Psoas muscle (tissue), 7 donors: ENCODE measurements at regions not wholly inside any gene's neighbourhood (a gene's known extent, or its start where the extent isn't known, plus 50 kb on each side); places are given as distances from the start of the nearest gene placed in this dataset.

Source experiments
- ATAC-seq, 4 donors: fragments of 200-7000 bp; cut with Tn5 transposase; one replicate each; pipeline ENCODE4 v1.9.1; 2020; ENCODE audit warnings: moderate library complexity in 3 of 4, mild to moderate bottlenecking in 2 of 4
- DNase-seq, 2 donors: peaks; one replicate each; pipeline ENCODE4 v3.0.0-alpha.2; 2020
- H3K27ac ChIP-seq: fragments of 200-600 bp; one replicate; pipeline ENCODE4 v1.8.0; 2022
- H3K27me3 ChIP-seq, 3 donors: fragments of 200-600 bp in 1 of 3; one replicate each; pipeline versions ENCODE4 v1.6.1 to v1.8.0; 2013 to 2022; ENCODE audit warnings: low read length in 2 of 3, mild to moderate bottlenecking in 2 of 3, moderate library complexity in 1 of 3; ENCODE audit not compliant: insufficient read depth in 3 of 3
- H3K36me3 ChIP-seq, 2 donors: fragments of 200-600 bp in 1 of 2; one replicate each; pipeline versions ENCODE4 v1.6.1 to v1.8.0; 2013 to 2022; ENCODE audit warnings: low read depth in 1 of 2, mild to moderate bottlenecking in 1 of 2, moderate library complexity in 1 of 2; ENCODE audit not compliant: insufficient read depth in 1 of 2
- H3K4me1 ChIP-seq: fragments of 200-600 bp; one replicate; pipeline ENCODE4 v1.8.0; 2022
- H3K4me3 ChIP-seq: fragments of 200-600 bp; one replicate; pipeline ENCODE4 v1.8.0; 2022; ENCODE audit warnings: mild to moderate bottlenecking
- H3K9me3 ChIP-seq: fragments of 200-600 bp; one replicate; pipeline ENCODE4 v1.8.0; 2022
- WGBS, 3 donors: extraction: QIAGEN DNeasy Blood & Tissue Kit; methylation state at CpG; one replicate each; pipeline versions ENCODE4 v1.1.6 to v1.1.7; 2013; 5-methylcytosine and 5-hydroxymethylcytosine counted together
- intact Hi-C, 2 donors: fragments of 100-400 bp; cut with DNase I; formaldehyde crosslinking; loops; one replicate each; pipeline versions ENCODE4 v1.11.0 to v1.14.2; 2022
- TF ChIP-seq, protein P1 (sequence below): fragments of 200-600 bp; IDR thresholded peaks from one replicate; pipeline ENCODE4 v1.8.0; 2022; ENCODE audit warnings: antibody characterized with exemption
- donor health status: healthy with polysubstance abuse.
- donor health status: DM: no; HTN: no; CAD: no; lungs with moderate emphysema.
- donor health status: Bipolar disorder and iron deficiency.
- donor health status: healthy.
- donor health status: DM: yes; HTN: yes; CAD: no.
- donor health status: DM: no; HTN: no; CAD: no.
- donor health status: DM: yes; HTN: yes; CAD: no.

DNA sequence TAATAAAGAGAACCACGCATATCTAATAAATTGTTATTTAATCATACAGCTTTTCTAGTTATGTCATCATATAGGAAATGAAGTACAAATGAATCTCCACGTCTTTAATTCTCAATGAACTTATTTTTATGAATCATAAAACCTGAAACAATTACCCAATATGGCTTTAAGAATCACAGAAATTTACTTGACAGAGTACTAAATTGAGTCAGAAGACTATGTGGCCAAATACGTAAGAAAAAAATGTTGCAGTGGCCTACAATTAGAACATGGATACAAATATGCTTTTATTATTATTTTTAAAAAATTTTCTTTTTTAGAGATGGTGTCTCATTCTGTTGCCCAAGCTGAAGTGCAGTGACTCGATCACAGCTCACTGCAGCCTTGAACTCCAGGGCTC lies 584.7 kb upstream of the SLC35B3 start:
- Histone ChIP-seq H3K27me3 (no peaks in the 10 kb centered on the region), H3K4me1 (no peaks in the 10 kb centered on the region), H3K9me3 (no peaks in the 10 kb centered on the region), H3K4me3 (no peak overlapping the region), H3K27ac (no peak overlapping the region), H3K36me3 (no peaks in the 10 kb centered on the region)
- intact Hi-C loops, result no loop called here
- WGBS, 3 donors, result 70 to 79% (median 77%) methylated on average over 4 of the region's 4 CpGs
- TF ChIP-seq, protein P1, sequence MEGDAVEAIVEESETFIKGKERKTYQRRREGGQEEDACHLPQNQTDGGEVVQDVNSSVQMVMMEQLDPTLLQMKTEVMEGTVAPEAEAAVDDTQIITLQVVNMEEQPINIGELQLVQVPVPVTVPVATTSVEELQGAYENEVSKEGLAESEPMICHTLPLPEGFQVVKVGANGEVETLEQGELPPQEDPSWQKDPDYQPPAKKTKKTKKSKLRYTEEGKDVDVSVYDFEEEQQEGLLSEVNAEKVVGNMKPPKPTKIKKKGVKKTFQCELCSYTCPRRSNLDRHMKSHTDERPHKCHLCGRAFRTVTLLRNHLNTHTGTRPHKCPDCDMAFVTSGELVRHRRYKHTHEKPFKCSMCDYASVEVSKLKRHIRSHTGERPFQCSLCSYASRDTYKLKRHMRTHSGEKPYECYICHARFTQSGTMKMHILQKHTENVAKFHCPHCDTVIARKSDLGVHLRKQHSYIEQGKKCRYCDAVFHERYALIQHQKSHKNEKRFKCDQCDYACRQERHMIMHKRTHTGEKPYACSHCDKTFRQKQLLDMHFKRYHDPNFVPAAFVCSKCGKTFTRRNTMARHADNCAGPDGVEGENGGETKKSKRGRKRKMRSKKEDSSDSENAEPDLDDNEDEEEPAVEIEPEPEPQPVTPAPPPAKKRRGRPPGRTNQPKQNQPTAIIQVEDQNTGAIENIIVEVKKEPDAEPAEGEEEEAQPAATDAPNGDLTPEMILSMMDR, result no peak
- ATAC-seq (no peak), DNase-seq (no peak)

DNA sequence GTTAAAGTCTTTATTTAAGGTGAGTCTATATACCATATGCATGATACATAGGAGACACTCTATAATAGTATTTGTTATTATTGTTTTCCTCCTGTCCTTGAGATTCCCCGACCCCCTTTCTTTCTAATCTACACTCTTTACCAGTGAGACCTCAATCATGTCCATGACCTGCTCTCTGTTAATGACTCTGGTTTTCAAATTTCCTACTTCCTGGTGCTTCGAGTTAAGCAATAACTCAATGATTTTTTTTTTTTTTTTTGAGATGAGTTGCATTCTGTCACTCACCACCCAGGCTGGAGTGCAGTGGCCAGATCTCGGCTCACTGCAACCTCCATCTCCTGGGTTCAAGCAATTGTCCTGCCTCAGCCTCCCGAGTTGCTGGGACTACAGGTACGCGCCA lies 574.6 kb upstream of the SLC35B3 start:
- intact Hi-C loops, result no loop called here
- WGBS, 3 donors, result 62 to 89% (median 86%) methylated on average over 6 of the region's 6 CpGs
- no peaks in the 10 kb centered on the region for H3K36me3 ChIP-seq
- H3K4me1 ChIP-seq, result no peaks in the 10 kb centered on the region
- H3K27ac ChIP-seq, result no peak overlapping the region
- ATAC-seq, result no peak
- no peak for DNase-seq
- TF ChIP-seq, protein P1, result no peak
- no peak overlapping the region for H3K4me3 ChIP-seq
- no peaks in the 10 kb centered on the region for H3K9me3 ChIP-seq
- no peaks in the 10 kb centered on the region for H3K27me3 ChIP-seq

DNA sequence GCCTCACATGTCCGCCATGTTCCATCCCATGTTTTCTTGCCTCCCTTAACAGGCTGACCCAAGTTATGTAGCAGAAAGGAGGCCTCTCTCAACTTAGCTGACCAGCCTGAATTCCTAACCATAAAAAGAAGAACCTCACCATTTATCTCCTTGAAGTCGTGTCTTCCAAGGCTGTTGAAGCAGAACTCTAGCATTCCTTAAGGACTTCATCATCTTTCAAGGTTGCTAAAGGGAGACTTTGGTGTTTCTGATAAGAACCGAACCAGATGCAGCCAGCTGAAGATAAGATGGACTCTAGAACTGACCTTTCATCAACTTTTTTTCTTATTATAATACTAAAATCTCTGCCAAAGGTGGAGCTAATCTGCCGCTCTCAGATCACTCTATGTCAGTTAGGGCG lies 571.7 kb upstream of the SLC35B3 start:
- H3K36me3 ChIP-seq, result no peaks in the 10 kb centered on the region
- H3K27me3 ChIP-seq, result no peaks in the 10 kb centered on the region
- DNase-seq (no peak), ATAC-seq (no peak)
- intact Hi-C loops, result no loop called here
- no peaks in the 10 kb centered on the region for H3K4me1 ChIP-seq
- WGBS, 3 donors, result 80 to 88% (median 88%) methylated on average over 5 of the region's 5 CpGs
- TF ChIP-seq, protein P1, result no peak
- H3K27ac ChIP-seq, result no peak overlapping the region
- H3K4me3 ChIP-seq, result no peak overlapping the region
- H3K9me3 ChIP-seq, result no peaks in the 10 kb centered on the region

DNA sequence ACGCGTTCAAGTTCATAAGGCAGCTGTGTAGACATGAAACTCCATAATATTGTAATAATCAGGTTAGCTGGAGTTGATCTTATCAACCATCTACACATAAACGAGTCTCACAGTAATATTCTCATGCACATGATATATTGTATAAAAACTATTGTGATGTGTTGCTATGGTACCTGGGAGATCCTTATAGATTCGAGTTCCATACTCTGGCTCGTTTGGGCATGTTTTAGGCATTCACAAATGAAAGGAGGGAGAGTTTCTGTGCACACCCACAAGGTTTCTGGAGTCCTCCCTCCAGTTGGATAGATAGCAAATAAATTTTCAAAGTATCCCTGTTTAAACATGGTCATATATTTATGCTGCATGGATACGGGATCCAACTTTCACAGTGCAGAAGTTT lies 567.5 kb upstream of the SLC35B3 start:
- TF ChIP-seq, protein P1, result no peak
- Histone ChIP-seq H3K27me3 (no peaks in the 10 kb centered on the region), H3K9me3 (no peaks in the 10 kb centered on the region), H3K4me3 (no peak overlapping the region), H3K36me3 (no peaks in the 10 kb centered on the region), H3K4me1 (no peaks in the 10 kb centered on the region), H3K27ac (no peak overlapping the region)
- ATAC-seq, result no peak
- intact Hi-C loops, result no loop called here
- WGBS, 3 donors, result 71 to 78% (median 73%) methylated on average over 6 of the region's 6 CpGs
- no peak for DNase-seq

DNA sequence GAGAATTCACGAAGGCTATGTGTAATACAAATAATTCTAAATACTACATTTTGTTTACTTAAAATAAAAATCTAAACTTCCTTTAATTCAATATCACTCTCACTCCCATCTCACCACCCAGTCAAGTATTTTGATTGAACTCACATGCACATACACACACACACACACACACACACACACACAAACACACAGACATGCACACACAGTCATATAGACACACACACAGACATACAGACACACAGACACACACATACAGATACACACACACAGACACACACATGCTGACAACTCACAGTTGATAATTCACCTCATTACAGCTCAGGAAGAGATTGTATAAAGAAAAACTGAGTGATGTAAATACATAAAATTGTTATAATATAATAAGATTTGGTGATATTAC lies 559.8 kb upstream of the SLC35B3 start:
- TF ChIP-seq, protein P1, result no peak
- Histone ChIP-seq H3K36me3 (no peaks in the 10 kb centered on the region), H3K27me3 (no peaks in the 10 kb centered on the region), H3K9me3 (no peaks in the 10 kb centered on the region), H3K4me1 (no peaks in the 10 kb centered on the region), H3K27ac (no peak overlapping the region), H3K4me3 (no peak overlapping the region)
- WGBS, 3 donors, result 69 to 72% (median 72%) methylated on average over 1 of the region's 1 CpG
- DNase-seq, result no peak
- ATAC-seq, result no peak
- intact Hi-C loops, result no loop called here
